CD14-positive monocyte (primary cell): ENCODE measurements at regions not wholly inside any gene's neighbourhood (a gene's known extent, or its start where the extent isn't known, plus 50 kb on each side); places are given as distances from the start of the nearest gene placed in this dataset.

ENCODE experiments used
- DNase-seq, 3 donors: peaks; one replicate each; pipeline ENCODE4 v3.0.0-alpha.2; 2011 to 2022
- H2AFZ ChIP-seq: 2 replicates; pipeline ENCODE4 v1.6.0; 2012; ENCODE audit warnings: mild to moderate bottlenecking, low read depth, low read length, inconsistent platforms; ENCODE audit not compliant: insufficient read depth, poor library complexity, severe bottlenecking
- H3K27ac ChIP-seq, 2 donors: 1 replicate in 1 of 2; 2 replicates in 1 of 2; pipeline ENCODE4 v1.5.1; 2012 to 2013; ENCODE audit warnings: low read length in 2 of 2, control low read depth in 1 of 2, inconsistent platforms in 1 of 2, low read depth in 1 of 2, mild to moderate bottlenecking in 1 of 2
- H3K27me3 ChIP-seq, 2 donors: one replicate each; pipeline versions ENCODE4 v1.6.0 to v1.6.1; 2011 to 2013; ENCODE audit warnings: low read length in 2 of 2; ENCODE audit not compliant: control insufficient read depth in 2 of 2, insufficient read depth in 2 of 2
- H3K36me3 ChIP-seq, 2 donors: replicated peaks in 1 of 2; 1 replicate in 1 of 2; 2 replicates in 1 of 2; pipeline versions ENCODE4 v1.5.1 to v1.6.1; 2012 to 2013; ENCODE audit warnings: low read length in 2 of 2, control low read depth in 1 of 2, inconsistent platforms in 1 of 2, mild to moderate bottlenecking in 1 of 2; ENCODE audit not compliant: insufficient read depth in 2 of 2, control insufficient read depth in 1 of 2
- H3K4me1 ChIP-seq, 2 donors: 1 replicate in 1 of 2; 2 replicates in 1 of 2; pipeline versions ENCODE4 v1.5.1 to v1.6.1; 2012 to 2013; ENCODE audit warnings: low read length in 2 of 2, control low read depth in 1 of 2, inconsistent platforms in 1 of 2, mild to moderate bottlenecking in 1 of 2, moderate library complexity in 1 of 2; ENCODE audit not compliant: insufficient read depth in 2 of 2, control insufficient read depth in 1 of 2
- H3K4me2 ChIP-seq: replicated peaks from 2 replicates; pipeline ENCODE3; 2012; ENCODE audit warnings: low read length, moderate library complexity, mild to moderate bottlenecking; ENCODE audit not compliant: poor library complexity, severe bottlenecking; ENCODE audit errors: extremely low read depth
- H3K4me3 ChIP-seq, 3 experiments: fragments of 200-600 bp in 1 of 3; sonication (generic) in 1 of 3; replicated peaks in 1 of 3; 1 replicate in 2 of 3; 2 replicates in 1 of 3; pipeline ENCODE4 v1.5.1; 2011 to 2013; ENCODE audit warnings: low read length in 3 of 3, mild to moderate bottlenecking in 3 of 3, control low read depth in 2 of 3, low read depth in 2 of 3, inconsistent platforms in 1 of 3, moderate library complexity in 1 of 3
- H3K79me2 ChIP-seq: 2 replicates; pipeline ENCODE4 v1.6.0; 2012; ENCODE audit warnings: mild to moderate bottlenecking, control low read depth, inconsistent platforms, low read length, moderate library complexity; ENCODE audit not compliant: insufficient read depth
- H3K9ac ChIP-seq: 2 replicates; pipeline ENCODE4 v1.6.0; 2017; ENCODE audit warnings: low read length, mild to moderate bottlenecking; ENCODE audit not compliant: insufficient read depth, poor library complexity, severe bottlenecking
- H3K9me3 ChIP-seq, 2 donors: replicated peaks in 1 of 2; 1 replicate in 1 of 2; 2 replicates in 1 of 2; pipeline versions ENCODE4 v1.5.1 to v1.6.1; 2012 to 2013; ENCODE audit warnings: low read length in 2 of 2, control low read depth in 1 of 2; ENCODE audit not compliant: control insufficient read depth in 1 of 2, insufficient read depth in 1 of 2
- H4K20me1 ChIP-seq: 2 replicates; pipeline ENCODE4 v1.6.0; 2012; ENCODE audit warnings: mild to moderate bottlenecking, low read length, control low read depth, moderate library complexity; ENCODE audit not compliant: insufficient read depth
- H3K27ac Mint-ChIP-seq, 7 donors: one replicate each; pipeline ENCODE4 v1.8.0; 2020; ENCODE audit warnings: mild to moderate bottlenecking in 7 of 7, mixed read lengths in 7 of 7, moderate library complexity in 6 of 7, inconsistent platforms in 2 of 7
- H3K27me3 Mint-ChIP-seq, 3 donors: one replicate each; pipeline ENCODE4 v1.8.0; 2021 to 2022; ENCODE audit warnings: low read depth in 3 of 3, mild to moderate bottlenecking in 3 of 3, mixed read lengths in 3 of 3, moderate library complexity in 3 of 3, inconsistent platforms in 1 of 3
- H3K36me3 Mint-ChIP-seq, 2 donors: one replicate each; pipeline ENCODE4 v1.8.0; 2020; ENCODE audit warnings: mixed read lengths in 2 of 2, inconsistent platforms in 1 of 2, mild to moderate bottlenecking in 1 of 2
- H3K4me1 Mint-ChIP-seq: one replicate; pipeline ENCODE4 v1.8.0; 2020; ENCODE audit warnings: mild to moderate bottlenecking, mixed read lengths
- H3K4me3 Mint-ChIP-seq, 2 donors: one replicate each; pipeline ENCODE4 v1.8.0; 2020; ENCODE audit warnings: mild to moderate bottlenecking in 2 of 2, mixed read lengths in 2 of 2, moderate library complexity in 1 of 2
- H3K9me3 Mint-ChIP-seq, 7 donors: one replicate each; pipeline ENCODE4 v1.8.0; 2020 to 2022; ENCODE audit warnings: mixed read lengths in 7 of 7, mild to moderate bottlenecking in 6 of 7, moderate library complexity in 6 of 7, inconsistent platforms in 2 of 7
- CTCF ChIP-seq: fragments of 200-600 bp; IDR thresholded peaks from one replicate; pipeline ENCODE4 v1.8.0; 2022; ENCODE audit warnings: antibody characterized with exemption, mild to moderate bottlenecking
- WGBS: methylation state at CpG from one replicate; pipeline ENCODE4 v1.1.5; 2013; ENCODE audit warnings: missing lambda C conversion rate; ENCODE audit not compliant: insufficient coverage; 5-methylcytosine and 5-hydroxymethylcytosine counted together
- intact Hi-C, 2 donors: fragments of 100-400 bp; cut with micrococcal nuclease; formaldehyde crosslinking; loops; one replicate each; pipeline versions ENCODE4 v1.15.0 to v1.15.1; 2023

GRCh38 chr10:129126982-129127381 is 340.1 kb upstream of the MGMT start:
- Histone ChIP-seq H3K27ac (no peak overlapping the region), H3K4me2 (no peak overlapping the region), H3K4me1 (no peaks in the 10 kb centered on the region), H3K79me2 (no peaks in the 10 kb centered on the region), H4K20me1 (no peaks in the 10 kb centered on the region), H2AFZ (no peak overlapping the region), H3K27me3 (no peaks in the 10 kb centered on the region), H3K9ac (no peak overlapping the region), H3K36me3 (no peaks in the 10 kb centered on the region), H3K4me3 (no peak overlapping the region), H3K9me3 (no peaks in the 10 kb centered on the region)
- TF ChIP-seq CTCF = no peak
- no peaks in the 10 kb centered on the region for H3K4me1 Mint-ChIP-seq
- H3K4me3 Mint-ChIP-seq = no peak overlapping the region
- peaks cover 2 to 5% (median 2%) of the 10 kb centered on the region in 3 donors for H3K27me3 Mint-ChIP-seq
- intact Hi-C loops = no loop called here
- no CpG with 5 or more reads among the region's 4 CpGs for WGBS
- H3K9me3 Mint-ChIP-seq = peaks cover 0 to 4% (median 0%) of the 10 kb centered on the region in 7 donors
- no peak overlapping the region for H3K27ac Mint-ChIP-seq
- H3K36me3 Mint-ChIP-seq = no peaks in the 10 kb centered on the region
- DNase-seq = no peak

DNA sequence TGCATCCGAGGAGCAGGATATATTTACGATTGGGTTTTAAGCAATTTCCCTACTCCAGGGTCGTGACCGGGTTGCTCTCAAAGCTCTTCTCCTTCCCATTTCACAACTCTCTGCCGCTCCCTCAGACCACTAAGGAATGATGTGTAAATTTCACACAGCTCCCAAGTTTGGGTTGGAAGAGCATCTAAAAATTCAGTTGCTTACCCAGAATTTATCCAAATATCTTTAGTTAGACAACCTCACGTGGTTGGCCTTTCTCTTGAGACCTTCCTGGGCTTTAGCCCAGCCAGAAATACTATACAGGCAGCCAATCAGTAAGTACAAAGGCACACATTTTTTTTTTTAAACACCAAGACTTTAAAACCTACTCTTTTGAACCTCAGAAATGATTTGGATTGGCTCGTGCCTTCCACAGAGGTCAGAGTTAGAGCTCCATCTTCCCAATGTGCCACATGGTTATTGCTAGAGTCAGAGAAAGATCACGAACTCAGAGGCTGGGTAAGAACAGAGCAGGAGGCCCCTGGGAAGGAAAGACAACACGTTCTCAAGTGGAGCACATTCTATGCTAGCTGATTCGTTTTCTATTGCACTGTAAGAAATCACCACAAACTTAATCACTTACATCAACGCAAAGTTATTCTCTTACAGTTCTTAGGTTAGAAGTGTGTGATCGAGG is 335.4 kb upstream of the MGMT start:
- no peaks in the 10 kb centered on the region for H3K9me3 ChIP-seq
- H3K27ac Mint-ChIP-seq = no peak overlapping the region
- H3K36me3 ChIP-seq = no peaks in the 10 kb centered on the region
- H3K4me3 ChIP-seq = no peak overlapping the region
- 81% methylated on average over 3 of the region's 12 CpGs for WGBS
- H3K4me3 Mint-ChIP-seq = no peak overlapping the region
- no peak overlapping the region for H3K9ac ChIP-seq
- no peaks in the 10 kb centered on the region for H3K79me2 ChIP-seq
- no peak overlapping the region for H3K4me2 ChIP-seq
- no peak for TF ChIP-seq CTCF
- no peak overlapping the region for H2AFZ ChIP-seq
- no peak overlapping the region for H3K27ac ChIP-seq
- H3K9me3 Mint-ChIP-seq = peaks cover 0 to 2% (median 0%) of the 10 kb centered on the region in 7 donors
- intact Hi-C loops = no loop called here
- DNase-seq = no peak
- H3K27me3 Mint-ChIP-seq = peaks cover 2 to 7% (median 6%) of the 10 kb centered on the region in 3 donors
- no peaks in the 10 kb centered on the region for H3K36me3 Mint-ChIP-seq
- H4K20me1 ChIP-seq = no peaks in the 10 kb centered on the region
- no peaks in the 10 kb centered on the region for H3K27me3 ChIP-seq
- peaks cover 2% of the 10 kb centered on the region for H3K4me1 Mint-ChIP-seq
- no peaks in the 10 kb centered on the region for H3K4me1 ChIP-seq
